ENCODE measurements at regions not wholly inside any gene's neighbourhood (a gene's known extent, or its start where the extent isn't known, plus 50 kb on each side); places are given as distances from the start of the nearest gene placed in this dataset.

- Histone ChIP-seq H3K27ac (no peak overlapping the region), H3K9me3 (no peaks in the 10 kb centered on the region), H3K4me1 (no peaks in the 10 kb centered on the region), H3K27me3 (no peaks in the 10 kb centered on the region), H3K36me3 (no peaks in the 10 kb centered on the region), H3K4me3 (no peak overlapping the region)
- no peak for TF ChIP-seq CTCF (IDR thresholded peaks at IDR 0.05)
- no peak for TF ChIP-seq POLR2A (IDR thresholded peaks at IDR 0.05)
- intact Hi-C loops (cut with DNase I; ENCODE audit: low total_unique reads) = no loop called here
- no peak for DNase-seq
These were observed 51.8 kb upstream of the ADGRA1 start for GRCh38 chr10:133035952-133036351.

DNA sequence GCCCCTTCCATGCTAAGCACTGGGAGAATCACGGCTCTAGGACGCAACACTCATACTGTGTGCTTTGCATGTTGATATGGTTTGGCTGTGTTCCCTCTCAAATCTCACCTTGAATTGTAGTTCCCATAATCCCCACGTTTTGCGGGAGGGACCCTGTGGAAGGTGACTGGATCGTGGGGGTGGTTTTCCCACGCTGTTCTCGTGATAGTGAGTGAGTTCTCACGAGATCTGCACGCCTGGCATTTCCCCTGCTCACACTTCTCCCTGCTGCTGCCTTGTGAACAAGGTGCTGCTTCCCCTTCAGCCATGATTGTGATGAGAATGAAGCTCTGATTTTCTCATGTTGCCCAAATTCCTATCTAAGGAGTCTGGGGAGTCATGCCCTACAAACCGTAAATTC is 53.0 kb upstream of the ADGRA1 start:
- H3K27me3 ChIP-seq = no peaks in the 10 kb centered on the region
- DNase-seq = no peak
- no peaks in the 10 kb centered on the region for H3K36me3 ChIP-seq
- H3K27ac ChIP-seq = no peak overlapping the region
- H3K4me1 ChIP-seq = no peaks in the 10 kb centered on the region
- H3K9me3 ChIP-seq = no peaks in the 10 kb centered on the region
- TF ChIP-seq POLR2A (IDR thresholded peaks at IDR 0.05) = no peak
- no peak for TF ChIP-seq CTCF (IDR thresholded peaks at IDR 0.05)
- intact Hi-C loops (cut with DNase I; ENCODE audit: low total_unique reads) = no loop called here
- H3K4me3 ChIP-seq = no peak overlapping the region

- TF ChIP-seq CTCF (IDR thresholded peaks at IDR 0.05) = no peak
- TF ChIP-seq POLR2A (IDR thresholded peaks at IDR 0.05) = no peak
- intact Hi-C loops (cut with DNase I; ENCODE audit: low total_unique reads) = no loop called here
- H3K4me1 ChIP-seq = no peaks in the 10 kb centered on the region
- H3K9me3 ChIP-seq = no peaks in the 10 kb centered on the region
- H3K4me3 ChIP-seq = no peak overlapping the region
- no peaks in the 10 kb centered on the region for H3K27me3 ChIP-seq
- H3K36me3 ChIP-seq = no peaks in the 10 kb centered on the region
- H3K27ac ChIP-seq = no peak overlapping the region
- DNase-seq = no peak
These were observed 53.6 kb upstream of the ADGRA1 start for GRCh38 chr10:133034092-133034491.

DNA sequence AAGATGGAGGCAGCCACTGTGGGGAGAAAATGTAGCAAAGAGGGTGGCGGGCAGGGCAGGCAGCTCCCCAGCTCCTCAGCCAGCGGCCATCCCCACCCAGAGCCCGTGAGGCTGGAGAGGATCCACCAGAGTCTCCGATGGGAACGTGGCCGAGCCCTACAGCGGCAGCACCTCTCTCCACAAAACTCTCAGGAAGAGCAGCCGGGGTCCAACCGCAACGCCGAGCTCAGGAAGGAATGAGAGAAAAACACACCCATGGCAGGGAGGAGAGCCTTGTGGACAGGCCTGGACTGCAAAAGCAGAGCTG is 54.0 kb upstream of the ADGRA1 start:
- Histone ChIP-seq H3K36me3 (no peaks in the 10 kb centered on the region), H3K4me1 (no peaks in the 10 kb centered on the region), H3K27me3 (no peaks in the 10 kb centered on the region), H3K4me3 (no peak overlapping the region), H3K27ac (no peak overlapping the region), H3K9me3 (no peaks in the 10 kb centered on the region)
- no peak for TF ChIP-seq POLR2A (IDR thresholded peaks at IDR 0.05)
- no peak for TF ChIP-seq CTCF (IDR thresholded peaks at IDR 0.05)
- intact Hi-C loops (cut with DNase I; ENCODE audit: low total_unique reads) = no loop called here
- DNase-seq = no peak

- no peak overlapping the region for H3K4me3 ChIP-seq
- no peaks in the 10 kb centered on the region for H3K36me3 ChIP-seq
- H3K27me3 ChIP-seq = no peaks in the 10 kb centered on the region
- intact Hi-C loops (cut with DNase I; ENCODE audit: low total_unique reads) = no loop called here
- DNase-seq = no peak
- H3K9me3 ChIP-seq = no peaks in the 10 kb centered on the region
- H3K27ac ChIP-seq = no peak overlapping the region
- H3K4me1 ChIP-seq = no peaks in the 10 kb centered on the region
- no peak for TF ChIP-seq POLR2A (IDR thresholded peaks at IDR 0.05)
- TF ChIP-seq CTCF (IDR thresholded peaks at IDR 0.05) = no peak
These were observed 54.6 kb upstream of the ADGRA1 start for GRCh38 chr10:133032976-133033741.
